Erythroblast (primary cell): ENCODE measurements at regions not wholly inside any gene's neighbourhood (a gene's known extent, or its start where the extent isn't known, plus 50 kb on each side); places are given as distances from the start of the nearest gene placed in this dataset.

Source experiments
- DNase-seq, 2 experiments: peaks; one replicate each; lab custom pipeline; 2025; lab: John Stamatoyannopoulos, UW
- GATA1 ChIP-seq: IDR thresholded peaks from 2 replicates; pipeline ENCODE4 v1.6.1; 2011; ENCODE audit warnings: low read depth, mild to moderate bottlenecking, control low read depth, low read length, moderate library complexity
- POLR2A ChIP-seq: IDR thresholded peaks from 2 replicates; pipeline ENCODE4 v1.6.1; 2011; ENCODE audit warnings: mild to moderate bottlenecking, low read length

GRCh38 chr9:74245866-74246497, 251.2 kb upstream of the RORB start:
- no peak for DNase-seq
- no peak for TF ChIP-seq GATA1
- no peak for TF ChIP-seq POLR2A

GRCh38 chr9:74255489-74255984, 241.6 kb upstream of the RORB start:
- TF ChIP-seq GATA1, result no peak
- TF ChIP-seq POLR2A, result no peak
- DNase-seq, result no peak

GRCh38 chr9:74275872-74276508, 221.1 kb upstream of the RORB start:
- no peak for TF ChIP-seq POLR2A

GRCh38 chr9:74277532-74277931, 219.6 kb upstream of the RORB start:
- no peak for DNase-seq
- no peak for TF ChIP-seq POLR2A
- TF ChIP-seq GATA1, result no peak

More at GRCh38 chr9:74275872-74276508, 221.1 kb upstream of the RORB start:
- no peak for DNase-seq

- peak in 1 of 2 experiments; percentile 2 for DNase-seq
- TF ChIP-seq GATA1 (no peak), POLR2A (no peak)
These were observed 215.5 kb upstream of the RORB start for GRCh38 chr9:74281674-74282073.

GRCh38 chr9:74282526-74283253, 214.4 kb upstream of the RORB start:
- no peak for TF ChIP-seq GATA1
- no peak for TF ChIP-seq POLR2A
- DNase-seq, result no peak

GRCh38 chr9:74284581-74285450, 212.3 kb upstream of the RORB start:
- no peak for TF ChIP-seq GATA1
- TF ChIP-seq POLR2A, result no peak

GRCh38 chr9:74293479-74293878, 203.7 kb upstream of the RORB start:
- DNase-seq, result no peak
- TF ChIP-seq POLR2A (no peak), GATA1 (no peak)

More at GRCh38 chr9:74284581-74285450, 212.3 kb upstream of the RORB start:
- no peak for DNase-seq

GRCh38 chr9:74303945-74304344, 193.2 kb upstream of the RORB start:
- no peak for DNase-seq
- TF ChIP-seq GATA1 (no peak), POLR2A (no peak)

GRCh38 chr9:74304598-74304997, 192.5 kb upstream of the RORB start:
- DNase-seq, result no peak
- TF ChIP-seq POLR2A (no peak), GATA1 (no peak)

- DNase-seq, result no peak
- no peak for TF ChIP-seq POLR2A
- TF ChIP-seq GATA1, result no peak
These were observed 187.5 kb upstream of the RORB start for GRCh38 chr9:74309654-74310053.

- DNase-seq, result no peak
- TF ChIP-seq GATA1 (no peak), POLR2A (no peak)
These were observed 179.9 kb upstream of the RORB start for GRCh38 chr9:74317235-74317634.

GRCh38 chr9:74321396-74321795, 175.7 kb upstream of the RORB start:
- no peak for DNase-seq
- no peak for TF ChIP-seq POLR2A
- TF ChIP-seq GATA1, result no peak

- no peak for DNase-seq
- TF ChIP-seq GATA1 (no peak), POLR2A (no peak)
These were observed 174.3 kb upstream of the RORB start for GRCh38 chr9:74322661-74323314.
